ENCODE measurements at regions not wholly inside any gene's neighbourhood (a gene's known extent, or its start where the extent isn't known, plus 50 kb on each side); places are given as distances from the start of the nearest gene placed in this dataset.

GRCh38 chr9:135281791-135282737, 194.6 kb downstream of the OLFM1 start:
- TF ChIP-seq CTCF (IDR thresholded peaks at IDR 0.05 in 4 of 5, conservative IDR thresholded peaks at IDR 0.05 in 1 of 5) (no peak), POLR2A (IDR thresholded peaks at IDR 0.05) (no peak)

Measured in gastrocnemius medialis (tissue), 4 donors.